Mesenchymal stem cell (in vitro differentiated cells and primary cell): ENCODE measurements at regions not wholly inside any gene's neighbourhood (a gene's known extent, or its start where the extent isn't known, plus 50 kb on each side); places are given as distances from the start of the nearest gene placed in this dataset.

Source experiments
- DNase-seq: peaks from one replicate; pipeline ENCODE4 v3.0.0-alpha.2; 2013
- H2AFZ ChIP-seq: one replicate; pipeline ENCODE4 v1.6.1; 2013; ENCODE audit warnings: low read depth, mild to moderate bottlenecking, control low read depth, inconsistent platforms, low read length, moderate library complexity
- H2AK5ac ChIP-seq: 2 replicates; pipeline ENCODE4 v1.6.1; 2013; ENCODE audit warnings: low read length, moderate library complexity, mild to moderate bottlenecking, inconsistent platforms; ENCODE audit not compliant: severe bottlenecking
- H2BK120ac ChIP-seq: one replicate; pipeline ENCODE4 v1.6.1; 2013; ENCODE audit warnings: low read depth, mild to moderate bottlenecking, inconsistent platforms, low read length, moderate library complexity
- H2BK12ac ChIP-seq, 2 experiments: one replicate each; pipeline ENCODE4 v1.6.1; 2013; ENCODE audit warnings: inconsistent platforms in 2 of 2, low read length in 2 of 2, mild to moderate bottlenecking in 2 of 2, moderate library complexity in 2 of 2, control low read depth in 1 of 2
- H2BK15ac ChIP-seq: one replicate; pipeline ENCODE4 v1.6.1; 2013; ENCODE audit warnings: mild to moderate bottlenecking, low read depth, inconsistent platforms; ENCODE audit not compliant: poor library complexity, severe bottlenecking
- H2BK5ac ChIP-seq: 2 replicates; pipeline ENCODE4 v1.6.1; 2013; ENCODE audit warnings: low read depth, mild to moderate bottlenecking, low read length, control low read depth, inconsistent platforms; ENCODE audit not compliant: poor library complexity, severe bottlenecking
- H3K14ac ChIP-seq, 2 experiments: one replicate each; pipeline ENCODE4 v1.6.1; 2013; ENCODE audit warnings: inconsistent platforms in 2 of 2, low read length in 2 of 2, control low read depth in 1 of 2, mild to moderate bottlenecking in 1 of 2, moderate library complexity in 1 of 2
- H3K18ac ChIP-seq, 2 experiments: one replicate each; pipeline ENCODE4 v1.6.1; 2013; ENCODE audit warnings: inconsistent platforms in 2 of 2, low read length in 2 of 2, control low read depth in 1 of 2, low read depth in 1 of 2, mild to moderate bottlenecking in 1 of 2
- H3K23ac ChIP-seq, 2 experiments: one replicate each; pipeline ENCODE4 v1.6.1; 2013; ENCODE audit warnings: inconsistent platforms in 2 of 2, low read length in 2 of 2, mild to moderate bottlenecking in 2 of 2, moderate library complexity in 2 of 2, control low read depth in 1 of 2
- H3K27ac ChIP-seq: 2 replicates; pipeline ENCODE4 v1.5.1; 2013; ENCODE audit warnings: mild to moderate bottlenecking, moderate library complexity, low read length, control low read depth, inconsistent platforms; ENCODE audit not compliant: poor library complexity, severe bottlenecking
- H3K27me3 ChIP-seq, 2 experiments: 2 replicates each; pipeline versions ENCODE4 v1.6.1 to v1.7.0; 2013; ENCODE audit warnings: low read length in 2 of 2, mild to moderate bottlenecking in 2 of 2, moderate library complexity in 2 of 2, control low read depth in 1 of 2, inconsistent platforms in 1 of 2; ENCODE audit not compliant: control insufficient read depth in 1 of 2, insufficient read depth in 1 of 2
- H3K36me3 ChIP-seq, 2 experiments: 2 replicates each; pipeline versions ENCODE4 v1.6.1 to v1.7.0; 2013; ENCODE audit warnings: low read length in 2 of 2, control low read depth in 1 of 2, inconsistent platforms in 1 of 2, low read depth in 1 of 2, mild to moderate bottlenecking in 1 of 2; ENCODE audit not compliant: insufficient read depth in 2 of 2, control insufficient read depth in 1 of 2
- H3K4ac ChIP-seq, 2 experiments: one replicate each; pipeline ENCODE4 v1.6.1; 2013; ENCODE audit warnings: inconsistent platforms in 2 of 2, low read length in 2 of 2, mild to moderate bottlenecking in 2 of 2, moderate library complexity in 2 of 2, control low read depth in 1 of 2, low read depth in 1 of 2
- H3K4me1 ChIP-seq: 2 replicates; pipeline ENCODE4 v1.6.1; 2013; ENCODE audit warnings: low read depth, low read length, control low read depth; ENCODE audit not compliant: control insufficient read depth, insufficient read depth
- H3K4me2 ChIP-seq: 2 replicates; pipeline ENCODE4 v1.6.1; 2013; ENCODE audit warnings: low read length, mild to moderate bottlenecking, inconsistent platforms; ENCODE audit not compliant: poor library complexity, severe bottlenecking
- H3K4me3 ChIP-seq, 2 experiments: 2 replicates each; pipeline versions ENCODE4 v1.5.1 to v1.7.0; 2013; ENCODE audit warnings: low read length in 2 of 2, mild to moderate bottlenecking in 2 of 2, control low read depth in 1 of 2, low read depth in 1 of 2; ENCODE audit not compliant: insufficient read depth in 1 of 2
- H3K79me1 ChIP-seq: replicated peaks from 2 replicates; pipeline ENCODE4 v1.6.1; 2013; ENCODE audit warnings: mild to moderate bottlenecking, control low read depth, low read length, inconsistent platforms; ENCODE audit not compliant: poor library complexity, severe bottlenecking
- H3K9ac ChIP-seq: 2 replicates; pipeline ENCODE4 v1.7.0; 2013; ENCODE audit warnings: mild to moderate bottlenecking, low read length, moderate library complexity
- H3K9me3 ChIP-seq: 2 replicates; pipeline ENCODE4 v1.7.0; 2013; ENCODE audit warnings: mild to moderate bottlenecking, low read length; ENCODE audit not compliant: control insufficient read depth
- H4K8ac ChIP-seq: one replicate; pipeline ENCODE4 v1.6.1; 2013; ENCODE audit warnings: inconsistent platforms, mild to moderate bottlenecking, low read length, moderate library complexity
- H4K91ac ChIP-seq: one replicate; pipeline ENCODE4 v1.6.1; 2013; ENCODE audit warnings: mild to moderate bottlenecking, low read length, inconsistent platforms
- WGBS: methylation state at CpG from one replicate; pipeline ENCODE4 v1.1.7; 2013; ENCODE audit warnings: mixed read lengths; 5-methylcytosine and 5-hydroxymethylcytosine counted together

- H3K4me2 ChIP-seq = no peak overlapping the region
- no peak for DNase-seq
- no peak overlapping the region for H4K8ac ChIP-seq
- H3K4me1 ChIP-seq = no peaks in the 10 kb centered on the region
- H3K14ac ChIP-seq = no peak overlapping the region
- H3K18ac ChIP-seq = no peak overlapping the region
- H3K9me3 ChIP-seq = no peaks in the 10 kb centered on the region
- no peak overlapping the region for H2BK120ac ChIP-seq
- no peak overlapping the region for H3K4me3 ChIP-seq
- H2AK5ac ChIP-seq = no peak overlapping the region
- H3K27me3 ChIP-seq = no peaks in the 10 kb centered on the region
- no peak overlapping the region for H3K4ac ChIP-seq
- no peak overlapping the region for H4K91ac ChIP-seq
- no peaks in the 10 kb centered on the region for H3K79me1 ChIP-seq
- H3K36me3 ChIP-seq = no peaks in the 10 kb centered on the region
- H3K27ac ChIP-seq = no peak overlapping the region
- no peak overlapping the region for H2BK15ac ChIP-seq
- H2AFZ ChIP-seq = no peak overlapping the region
- H3K23ac ChIP-seq = no peak overlapping the region
- no peak overlapping the region for H2BK5ac ChIP-seq
- no peak overlapping the region for H3K9ac ChIP-seq
- no peak overlapping the region for H2BK12ac ChIP-seq
Measured at GRCh38 chr14:65881642-65882041, 469.1 kb downstream of the FUT8 start.

DNA sequence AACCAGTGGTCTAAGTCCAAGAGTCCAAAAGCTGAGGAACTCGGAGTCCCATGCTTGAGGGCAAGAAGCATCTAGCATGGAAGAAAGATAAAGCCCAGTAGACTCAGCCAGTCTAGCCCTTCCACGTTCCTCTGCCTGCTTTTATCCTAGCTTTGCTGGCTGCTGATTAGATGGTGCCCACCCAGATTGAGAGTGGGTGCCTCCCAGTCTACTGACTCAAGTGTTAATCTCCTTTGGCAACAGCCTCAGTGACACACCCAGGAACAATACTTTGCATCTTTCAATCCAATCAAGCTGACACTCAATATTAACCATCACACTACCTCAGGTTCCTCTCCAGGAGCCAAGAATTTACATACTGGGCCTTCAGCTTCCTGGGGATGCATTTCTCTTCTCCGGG, 476.1 kb downstream of the FUT8 start:
- Histone ChIP-seq H4K91ac (no peak overlapping the region), H2AFZ (no peak overlapping the region), H3K18ac (no peak overlapping the region), H4K8ac (no peak overlapping the region), H2BK15ac (no peak overlapping the region), H3K4ac (no peak overlapping the region), H3K4me2 (no peak overlapping the region), H2BK5ac (no peak overlapping the region), H3K4me3 (no peak overlapping the region), H2BK12ac (no peak overlapping the region), H3K27me3 (no peaks in the 10 kb centered on the region), H3K23ac (no peak overlapping the region), H3K9me3 (no peaks in the 10 kb centered on the region), H2AK5ac (no peak overlapping the region), H3K79me1 (no peaks in the 10 kb centered on the region), H3K9ac (no peak overlapping the region), H3K27ac (no peak overlapping the region), H3K4me1 (no peaks in the 10 kb centered on the region), H3K14ac (no peak overlapping the region), H3K36me3 (no peaks in the 10 kb centered on the region), H2BK120ac (no peak overlapping the region)
- no peak for DNase-seq
- 72% methylated on average over 3 of the region's 3 CpGs for WGBS

DNA sequence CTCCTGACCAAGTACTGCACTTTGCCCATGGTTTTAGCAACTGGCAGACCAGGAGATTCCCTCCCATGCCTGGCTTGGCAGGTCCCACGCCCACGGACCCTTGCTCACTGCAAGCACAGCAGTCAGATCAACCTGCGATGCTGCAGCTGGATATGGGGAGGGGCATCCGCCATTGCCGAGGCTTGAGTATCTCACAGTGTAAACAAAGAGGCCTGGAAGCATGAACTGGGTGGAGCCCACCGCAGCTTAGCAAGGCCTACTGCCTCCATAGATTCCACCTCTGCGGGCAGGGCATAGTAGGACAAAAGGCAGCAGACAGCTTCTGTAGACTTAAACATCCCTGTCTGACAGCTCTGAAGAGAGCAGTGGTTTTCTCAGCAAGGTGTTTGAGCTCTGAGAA, 479.8 kb downstream of the FUT8 start:
- H2BK12ac ChIP-seq = no peak overlapping the region
- no peak overlapping the region for H2BK5ac ChIP-seq
- H3K4me3 ChIP-seq = no peak overlapping the region
- no peak overlapping the region for H2BK15ac ChIP-seq
- no peak overlapping the region for H2AFZ ChIP-seq
- no peak overlapping the region for H3K4me2 ChIP-seq
- H3K4ac ChIP-seq = no peak overlapping the region
- no peak for DNase-seq
- no peaks in the 10 kb centered on the region for H3K9me3 ChIP-seq
- H3K4me1 ChIP-seq = no peaks in the 10 kb centered on the region
- no peak overlapping the region for H2AK5ac ChIP-seq
- H3K23ac ChIP-seq = no peak overlapping the region
- H3K27ac ChIP-seq = no peak overlapping the region
- no peaks in the 10 kb centered on the region for H3K36me3 ChIP-seq
- no peak overlapping the region for H4K8ac ChIP-seq
- H4K91ac ChIP-seq = no peak overlapping the region
- no peak overlapping the region for H3K9ac ChIP-seq
- no peak overlapping the region for H2BK120ac ChIP-seq
- H3K79me1 ChIP-seq = no peaks in the 10 kb centered on the region
- WGBS = 65% methylated on average over 7 of the region's 7 CpGs
- H3K14ac ChIP-seq = no peak overlapping the region
- no peaks in the 10 kb centered on the region for H3K27me3 ChIP-seq
- H3K18ac ChIP-seq = no peak overlapping the region

GRCh38 chr14:65900164-65900563, 487.6 kb downstream of the FUT8 start:
- H2BK120ac ChIP-seq = no peak overlapping the region
- H3K9me3 ChIP-seq = peaks cover 5% of the 10 kb centered on the region
- H3K14ac ChIP-seq = no peak overlapping the region
- H2AFZ ChIP-seq = no peak overlapping the region
- H3K18ac ChIP-seq = no peak overlapping the region
- H3K4me2 ChIP-seq = no peak overlapping the region
- H4K8ac ChIP-seq = no peak overlapping the region
- H3K4ac ChIP-seq = no peak overlapping the region
- H3K36me3 ChIP-seq = no peaks in the 10 kb centered on the region
- H4K91ac ChIP-seq = no peak overlapping the region
- no peaks in the 10 kb centered on the region for H3K79me1 ChIP-seq
- H3K4me3 ChIP-seq = no peak overlapping the region
- no peaks in the 10 kb centered on the region for H3K27me3 ChIP-seq
- no peak for DNase-seq
- WGBS = 94% methylated on average over 2 of the region's 2 CpGs
- H3K9ac ChIP-seq = no peak overlapping the region
- no peak overlapping the region for H2BK5ac ChIP-seq
- H3K4me1 ChIP-seq = no peaks in the 10 kb centered on the region
- H2AK5ac ChIP-seq = no peak overlapping the region
- no peak overlapping the region for H2BK12ac ChIP-seq
- no peak overlapping the region for H3K27ac ChIP-seq
- no peak overlapping the region for H2BK15ac ChIP-seq
- H3K23ac ChIP-seq = no peak overlapping the region
